ENCODE measurements at regions not wholly inside any gene's neighbourhood (a gene's known extent, or its start where the extent isn't known, plus 50 kb on each side); places are given as distances from the start of the nearest gene placed in this dataset.
A peak's percentile ranks its signal among the peaks of the same experiment; 100 is the strongest.

- DNase-seq = no peak
Observed at GRCh38 chr6:95142661-95143335, 434.5 kb upstream of the MANEA start.

GRCh38 chr6:95143408-95144180, 433.7 kb upstream of the MANEA start:
- DNase-seq = no peak

GRCh38 chr6:95145457-95145856, 431.9 kb upstream of the MANEA start:
- no peak for DNase-seq

- no peak for DNase-seq
Observed at GRCh38 chr6:95159557-95159956, 417.8 kb upstream of the MANEA start.

GRCh38 chr6:95169775-95170174, 407.6 kb upstream of the MANEA start:
- DNase-seq = no peak

GRCh38 chr6:95175927-95176675, 401.2 kb upstream of the MANEA start:
- peak in 1 of 2 experiments; percentile 1 for DNase-seq

GRCh38 chr6:95185874-95186273, 391.5 kb upstream of the MANEA start:
- DNase-seq = no peak

- no peak for DNase-seq
Observed at GRCh38 chr6:95186710-95187109, 390.6 kb upstream of the MANEA start.

- DNase-seq = no peak
Observed at GRCh38 chr6:95197590-95197989, 379.7 kb upstream of the MANEA start.

- no peak for DNase-seq
Observed at GRCh38 chr6:95203153-95203754, 374.1 kb upstream of the MANEA start.

- no peak for DNase-seq
Observed at GRCh38 chr6:95204178-95204577, 373.2 kb upstream of the MANEA start.

- DNase-seq = no peak
Observed at GRCh38 chr6:95208621-95209020, 368.7 kb upstream of the MANEA start.

GRCh38 chr6:95209074-95209473, 368.3 kb upstream of the MANEA start:
- DNase-seq = no peak

- no peak for DNase-seq
Observed at GRCh38 chr6:95216555-95216954, 360.8 kb upstream of the MANEA start.

GRCh38 chr6:95227351-95227750, 350.0 kb upstream of the MANEA start:
- DNase-seq = no peak

- no peak for DNase-seq
Observed at GRCh38 chr6:95228636-95229035, 348.7 kb upstream of the MANEA start.

GRCh38 chr6:95230071-95230740, 347.1 kb upstream of the MANEA start:
- DNase-seq = no peak

GRCh38 chr6:95231416-95231815, 345.9 kb upstream of the MANEA start:
- no peak for DNase-seq

GRCh38 chr6:95232446-95232845, 344.9 kb upstream of the MANEA start:
- DNase-seq = no peak

GRCh38 chr6:95233879-95234278, 343.5 kb upstream of the MANEA start:
- no peak for DNase-seq

GRCh38 chr6:95240514-95240913, 336.8 kb upstream of the MANEA start:
- DNase-seq = no peak

- DNase-seq = no peak
Observed at GRCh38 chr6:95242560-95242959, 334.8 kb upstream of the MANEA start.

- no peak for DNase-seq
Observed at GRCh38 chr6:95243053-95243452, 334.3 kb upstream of the MANEA start.
